Liver (tissue), 8 donors: ENCODE measurements at regions not wholly inside any gene's neighbourhood (a gene's known extent, or its start where the extent isn't known, plus 50 kb on each side); places are given as distances from the start of the nearest gene placed in this dataset.

Experiments used
- DNase-seq: peaks from one replicate; pipeline ENCODE4 v3.0.0-alpha.2; 2017; ENCODE audit warnings: low spot score
- H3K27ac ChIP-seq, 2 donors: one replicate each; pipeline ENCODE4 v1.7.0; 2013; ENCODE audit warnings: inconsistent platforms in 2 of 2, low read length in 2 of 2, control low read depth in 1 of 2, low read depth in 1 of 2, mild to moderate bottlenecking in 1 of 2
- H3K27me3 ChIP-seq, 4 donors: one replicate each; pipeline versions ENCODE4 v1.6.1 to v1.7.0; 2013; ENCODE audit warnings: low read length in 3 of 4, inconsistent platforms in 1 of 4, mild to moderate bottlenecking in 1 of 4, moderate library complexity in 1 of 4; ENCODE audit not compliant: control insufficient read depth in 4 of 4, insufficient read depth in 4 of 4
- H3K36me3 ChIP-seq, 4 donors: one replicate each; pipeline versions ENCODE4 v1.6.1 to v1.7.0; 2013; ENCODE audit warnings: low read length in 3 of 4, mild to moderate bottlenecking in 3 of 4, low read depth in 1 of 4, moderate library complexity in 1 of 4; ENCODE audit not compliant: control insufficient read depth in 4 of 4, insufficient read depth in 3 of 4
- H3K4me1 ChIP-seq, 4 donors: one replicate each; pipeline versions ENCODE4 v1.6.1 to v1.7.0; 2013; ENCODE audit warnings: low read length in 3 of 4, mild to moderate bottlenecking in 3 of 4, moderate library complexity in 1 of 4; ENCODE audit not compliant: control insufficient read depth in 4 of 4, insufficient read depth in 4 of 4
- H3K4me3 ChIP-seq, 3 donors: one replicate each; pipeline versions ENCODE4 v1.6.1 to v1.7.0; 2013; ENCODE audit warnings: low read length in 3 of 3, control low read depth in 1 of 3, low read depth in 1 of 3, mild to moderate bottlenecking in 1 of 3
- H3K9ac ChIP-seq, 2 donors: one replicate each; pipeline ENCODE4 v1.7.0; 2013; ENCODE audit warnings: low read length in 2 of 2, mild to moderate bottlenecking in 2 of 2, moderate library complexity in 2 of 2, control low read depth in 1 of 2, low read depth in 1 of 2
- H3K9me3 ChIP-seq, 4 donors: one replicate each; pipeline versions ENCODE4 v1.6.1 to v1.7.0; 2013; ENCODE audit warnings: low read length in 3 of 4; ENCODE audit not compliant: control insufficient read depth in 4 of 4
- ATF3 ChIP-seq: IDR thresholded peaks from 2 replicates; pipeline ENCODE4 v1.6.1; 2016; ENCODE audit warnings: antibody characterized with exemption
- CTCF ChIP-seq: fragments of 150-350 bp; IDR thresholded peaks from 2 replicates; pipeline ENCODE4 v1.5.1; 2017; ENCODE audit warnings: improper control_type of control experiment, low read depth, low read length; ENCODE audit not compliant: missing input control
- EGR1 ChIP-seq, 2 donors: IDR thresholded peaks; 2 replicates each; pipeline ENCODE4 v1.6.1; 2016 to 2018; ENCODE audit warnings: antibody characterized with exemption in 2 of 2, low read depth in 2 of 2
- FOXA1 ChIP-seq: IDR thresholded peaks from 2 replicates; pipeline ENCODE4 v1.6.1; 2016; ENCODE audit warnings: antibody characterized with exemption
- FOXA2 ChIP-seq: IDR thresholded peaks from 2 replicates; pipeline ENCODE4 v1.6.1; 2016; ENCODE audit warnings: antibody characterized with exemption
- GABPA ChIP-seq, 2 donors: IDR thresholded peaks in 1 of 2; conservative IDR thresholded peaks in 1 of 2; 2 replicates each; pipeline ENCODE4 v1.6.1; 2016; ENCODE audit warnings: antibody characterized with exemption in 2 of 2, mild to moderate bottlenecking in 1 of 2, moderate library complexity in 1 of 2
- HNF4A ChIP-seq, 2 donors: conservative IDR thresholded peaks; 2 replicates each; pipeline ENCODE4 v1.6.1; 2016; ENCODE audit warnings: antibody characterized with exemption in 2 of 2, mild to moderate bottlenecking in 2 of 2
- HNF4G ChIP-seq: IDR thresholded peaks from 2 replicates; pipeline ENCODE4 v1.6.1; 2016; ENCODE audit warnings: antibody characterized with exemption
- JUND ChIP-seq, 2 donors: IDR thresholded peaks; 2 replicates each; pipeline ENCODE4 v1.6.1; 2016; ENCODE audit warnings: antibody characterized with exemption in 2 of 2
- NR2F2 ChIP-seq: IDR thresholded peaks from 2 replicates; pipeline ENCODE4 v1.6.1; 2016; ENCODE audit warnings: antibody characterized with exemption
- RAD21 ChIP-seq, 2 donors: IDR thresholded peaks; 2 replicates each; pipeline ENCODE4 v1.6.1; 2016; ENCODE audit warnings: antibody characterized with exemption in 2 of 2, mild to moderate bottlenecking in 2 of 2
- REST ChIP-seq: IDR thresholded peaks from 2 replicates; pipeline ENCODE4 v1.6.1; 2016; ENCODE audit warnings: antibody characterized with exemption, mild to moderate bottlenecking
- RXRA ChIP-seq, 2 donors: IDR thresholded peaks; 2 replicates each; pipeline ENCODE4 v1.6.1; 2017 to 2018; ENCODE audit warnings: antibody characterized with exemption in 2 of 2, mild to moderate bottlenecking in 1 of 2
- SP1 ChIP-seq: IDR thresholded peaks from 2 replicates; pipeline ENCODE4 v1.6.1; 2018; ENCODE audit warnings: antibody characterized with exemption, mild to moderate bottlenecking
- TAF1 ChIP-seq: conservative IDR thresholded peaks from 2 replicates; pipeline ENCODE4 v1.6.1; 2016; ENCODE audit warnings: antibody characterized with exemption, mild to moderate bottlenecking
- YY1 ChIP-seq: IDR thresholded peaks from 2 replicates; pipeline ENCODE4 v1.6.1; 2016; ENCODE audit warnings: antibody characterized with exemption, mild to moderate bottlenecking
- WGBS: extraction: QIAGEN DNeasy Blood & Tissue Kit; methylation state at CpG from one replicate; pipeline ENCODE4 v1.1.7; 2013; 5-methylcytosine and 5-hydroxymethylcytosine counted together
- TF ChIP-seq, protein P1 (sequence below): IDR thresholded peaks from 2 replicates; pipeline ENCODE4 v1.6.1; 2016; ENCODE audit warnings: antibody characterized with exemption
- TF ChIP-seq, protein P2 (sequence below): IDR thresholded peaks from 2 replicates; pipeline ENCODE4 v1.6.1; 2016; ENCODE audit warnings: antibody characterized with exemption
- donor health status: healthy.
- donor health status: healthy.
- donor health status: healthy.
- donor health status: healthy.
- donor health status: healthy.

- TF ChIP-seq FOXA2 (no peak), NR2F2 (no peak), SP1 (no peak), GABPA (IDR thresholded peaks at IDR 0.05 in 1 of 2, conservative IDR thresholded peaks at IDR 0.05 in 1 of 2) (no peak), HNF4G (no peak), FOXA1 (no peak), REST (no peak), RAD21 (IDR thresholded peaks at IDR 0.05) (no peak), YY1 (no peak), ATF3 (no peak), JUND (IDR thresholded peaks at IDR 0.05) (no peak), RXRA (IDR thresholded peaks at IDR 0.05) (no peak), CTCF (no peak), TAF1 (no peak), HNF4A (conservative IDR thresholded peaks at IDR 0.05) (no peak), EGR1 (IDR thresholded peaks at IDR 0.05; ENCODE audit: low read depth in 2 of 2) (no peak)
- TF ChIP-seq, protein P1, sequence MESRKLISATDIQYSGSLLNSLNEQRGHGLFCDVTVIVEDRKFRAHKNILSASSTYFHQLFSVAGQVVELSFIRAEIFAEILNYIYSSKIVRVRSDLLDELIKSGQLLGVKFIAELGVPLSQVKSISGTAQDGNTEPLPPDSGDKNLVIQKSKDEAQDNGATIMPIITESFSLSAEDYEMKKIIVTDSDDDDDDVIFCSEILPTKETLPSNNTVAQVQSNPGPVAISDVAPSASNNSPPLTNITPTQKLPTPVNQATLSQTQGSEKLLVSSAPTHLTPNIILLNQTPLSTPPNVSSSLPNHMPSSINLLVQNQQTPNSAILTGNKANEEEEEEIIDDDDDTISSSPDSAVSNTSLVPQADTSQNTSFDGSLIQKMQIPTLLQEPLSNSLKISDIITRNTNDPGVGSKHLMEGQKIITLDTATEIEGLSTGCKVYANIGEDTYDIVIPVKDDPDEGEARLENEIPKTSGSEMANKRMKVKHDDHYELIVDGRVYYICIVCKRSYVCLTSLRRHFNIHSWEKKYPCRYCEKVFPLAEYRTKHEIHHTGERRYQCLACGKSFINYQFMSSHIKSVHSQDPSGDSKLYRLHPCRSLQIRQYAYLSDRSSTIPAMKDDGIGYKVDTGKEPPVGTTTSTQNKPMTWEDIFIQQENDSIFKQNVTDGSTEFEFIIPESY: no peak
- TF ChIP-seq, protein P2, sequence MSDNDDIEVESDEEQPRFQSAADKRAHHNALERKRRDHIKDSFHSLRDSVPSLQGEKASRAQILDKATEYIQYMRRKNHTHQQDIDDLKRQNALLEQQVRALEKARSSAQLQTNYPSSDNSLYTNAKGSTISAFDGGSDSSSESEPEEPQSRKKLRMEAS: no peak
- H3K9ac ChIP-seq: no peak overlapping the region
- no peak for DNase-seq
- no peaks in the 10 kb centered on the region for H3K36me3 ChIP-seq
- H3K4me3 ChIP-seq: no peak overlapping the region
- H3K9me3 ChIP-seq: no peaks in the 10 kb centered on the region
- H3K27me3 ChIP-seq: no peaks in the 10 kb centered on the region
- 85% methylated on average over 5 of the region's 5 CpGs for WGBS
- H3K27ac ChIP-seq: no peak overlapping the region
- H3K4me1 ChIP-seq: no peaks in the 10 kb centered on the region
Observed at GRCh38 chr2:51256736-51257135, 224.8 kb upstream of the NRXN1 start.

DNA sequence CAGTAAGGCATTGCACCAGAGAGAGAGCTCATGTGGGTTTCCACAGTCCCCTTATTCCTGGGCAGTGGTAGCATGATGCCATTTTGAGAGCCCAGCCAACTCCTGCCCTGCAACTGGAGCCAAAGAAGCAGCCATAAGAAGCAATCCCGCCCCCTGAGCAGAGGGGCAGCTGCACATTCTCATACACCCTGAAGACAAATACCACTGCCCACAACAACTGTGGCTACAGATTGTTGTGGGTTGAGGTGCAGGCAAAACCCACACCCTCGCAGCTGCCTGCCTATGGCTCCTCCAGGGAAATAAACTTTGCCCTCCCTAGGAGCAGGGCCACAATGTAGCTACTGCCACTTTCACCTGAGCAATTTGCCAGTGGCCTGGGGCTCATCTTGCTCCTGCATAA, 219.4 kb upstream of the NRXN1 start:
- 79% methylated on average over 2 of the region's 2 CpGs for WGBS
- Histone ChIP-seq H3K4me1 (no peaks in the 10 kb centered on the region), H3K27ac (no peak overlapping the region), H3K4me3 (no peak overlapping the region), H3K9ac (no peak overlapping the region), H3K27me3 (no peaks in the 10 kb centered on the region), H3K9me3 (no peaks in the 10 kb centered on the region), H3K36me3 (no peaks in the 10 kb centered on the region)
- TF ChIP-seq JUND (IDR thresholded peaks at IDR 0.05): no peak
- TF ChIP-seq, protein P1: no peak
- TF ChIP-seq NR2F2: no peak
- no peak for TF ChIP-seq FOXA2
- TF ChIP-seq GABPA (IDR thresholded peaks at IDR 0.05 in 1 of 2, conservative IDR thresholded peaks at IDR 0.05 in 1 of 2): no peak
- TF ChIP-seq RAD21 (IDR thresholded peaks at IDR 0.05): no peak
- TF ChIP-seq EGR1 (IDR thresholded peaks at IDR 0.05; ENCODE audit: low read depth in 2 of 2): no peak
- TF ChIP-seq YY1: no peak
- no peak for DNase-seq
